K562 (cell line): ENCODE measurements at regions not wholly inside any gene's neighbourhood (a gene's known extent, or its start where the extent isn't known, plus 50 kb on each side); places are given as distances from the start of the nearest gene placed in this dataset.

Source experiments
- EZH2 ChIP-seq: IDR thresholded peaks from 2 replicates; pipeline ENCODE4 v1.6.1; 2012; ENCODE audit warnings: low read depth, mild to moderate bottlenecking, inconsistent platforms, low read length, borderline replicate concordance
- ID3 ChIP-seq, 2 experiments: fragments of 250-450 bp in 1 of 2; fragments of 450-650 bp in 1 of 2; sonication (Bioruptor Pico) in 1 of 2; IDR thresholded peaks; 2 replicates each; pipeline versions ENCODE4 v1.6.1 to v1.8.0; 2016 to 2021; ENCODE audit warnings: mild to moderate bottlenecking in 2 of 2, moderate library complexity in 2 of 2, missing compliant biosample characterization in 1 of 2, missing genetic modification characterization in 1 of 2
- ILF3 ChIP-seq: fragments of 450-650 bp; IDR thresholded peaks from 2 replicates; pipeline ENCODE4 v1.6.1; 2018; ENCODE audit warnings: antibody characterized with exemption, mild to moderate bottlenecking, moderate library complexity, borderline replicate concordance
- MNT ChIP-seq, 2 experiments: fragments of 450-650 bp; conservative IDR thresholded peaks; 2 replicates each; pipeline ENCODE4 v1.6.1; 2017; ENCODE audit warnings: mild to moderate bottlenecking in 2 of 2, moderate library complexity in 2 of 2
- MXI1 ChIP-seq: IDR thresholded peaks from 2 replicates; pipeline ENCODE4 v1.6.1; 2011; ENCODE audit warnings: low read depth, mild to moderate bottlenecking, improper control_type of control experiment, low read length
- NR3C1 ChIP-seq: sonication (generic); formaldehyde crosslinking; IDR thresholded peaks from 2 replicates; pipeline ENCODE4 v1.8.1; 2022; ENCODE audit warnings: missing genetic modification reagents
- TCF7L2 ChIP-seq: fragments of 150-350 bp; IDR thresholded peaks from 2 replicates; pipeline ENCODE4 v1.6.1; 2016; ENCODE audit warnings: low read depth, mild to moderate bottlenecking, low read length, moderate library complexity
- ZBTB12 ChIP-seq: fragments of 250-450 bp; sonication (Bioruptor Pico); IDR thresholded peaks from 2 replicates; pipeline ENCODE4 v1.4.0; 2020
- ZNF282 ChIP-seq: sonication (generic); formaldehyde crosslinking; IDR thresholded peaks from 2 replicates; pipeline ENCODE4 v1.8.1; 2023; ENCODE audit warnings: missing genetic modification reagents
- ZNF444 ChIP-seq: fragments of 250-450 bp; sonication (Bioruptor Pico); IDR thresholded peaks from 2 replicates; pipeline ENCODE4 v1.4.0; 2020; ENCODE audit warnings: mild to moderate bottlenecking, moderate library complexity
- ZNF512 ChIP-seq: IDR thresholded peaks from 2 replicates; pipeline ENCODE4 v1.6.1; 2016; ENCODE audit warnings: missing genetic modification characterization, missing compliant biosample characterization
- TF ChIP-seq, protein P1 (sequence below): fragments of 450-650 bp; IDR thresholded peaks from 2 replicates; pipeline ENCODE4 v1.6.1; 2017; ENCODE audit warnings: antibody characterized with exemption, mild to moderate bottlenecking
- TF ChIP-seq, protein P2 (sequence below), 3 experiments: fragments of 200-800 bp in 1 of 3; sonication (Bioruptor generic) in 1 of 3; sonication (generic) in 1 of 3; formaldehyde crosslinking in 1 of 3; IDR thresholded peaks; 2 replicates each; pipeline versions ENCODE4 v1.6.1 to v1.8.0; 2016 to 2022; ENCODE audit warnings: mild to moderate bottlenecking in 2 of 3, missing compliant biosample characterization in 2 of 3, missing genetic modification characterization in 2 of 3, missing genetic modification reagents in 1 of 3
- TF ChIP-seq, protein P3 (sequence below), 2 experiments: fragments of 450-650 bp in 1 of 2; sonication (generic) in 1 of 2; formaldehyde crosslinking; conservative IDR thresholded peaks; 2 replicates each; pipeline versions ENCODE4 v1.4.0 to v1.8.1; 2020 to 2022; ENCODE audit warnings: mild to moderate bottlenecking in 1 of 2, missing genetic modification reagents in 1 of 2

DNA sequence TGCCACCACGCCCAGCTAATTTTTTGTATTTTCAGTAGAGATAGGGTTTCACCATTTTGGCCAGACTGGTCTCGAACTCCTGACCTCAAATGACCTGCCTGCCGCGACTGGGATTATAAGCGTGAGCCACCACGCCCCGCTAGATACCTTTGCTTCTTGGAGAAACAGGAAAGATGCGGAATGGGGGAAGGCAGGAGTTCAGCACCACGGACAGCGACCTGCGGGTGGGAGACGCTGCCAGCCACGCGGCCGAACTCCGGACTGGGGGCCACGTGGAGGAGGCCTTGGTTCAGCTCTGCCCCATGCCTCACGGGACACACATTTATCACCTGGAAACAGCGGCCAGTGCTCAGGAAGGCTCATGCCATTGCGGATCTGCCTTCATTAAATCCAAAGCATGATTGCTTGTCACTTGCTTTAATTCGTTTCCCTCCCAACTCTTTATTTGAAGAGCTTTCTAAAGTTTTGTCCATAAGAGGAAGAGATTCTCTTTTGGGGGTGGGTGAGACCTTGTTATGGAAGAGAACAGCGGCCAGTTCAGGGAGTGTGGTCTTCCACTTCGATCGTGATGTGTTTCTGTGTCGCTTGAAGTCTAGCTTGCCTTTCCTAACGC is 219.9 kb downstream of the ENGASE start:
- no peak for TF ChIP-seq EZH2
- peak; percentile 81; the same call in 1 of the 2 replicates for TF ChIP-seq MXI1
- no peak for TF ChIP-seq ZBTB12 (CRISPR knock-in tag)
- no peak for TF ChIP-seq ZNF282 (CRISPR knock-in tag)
- no peak for TF ChIP-seq ILF3
- TF ChIP-seq, protein P1, sequence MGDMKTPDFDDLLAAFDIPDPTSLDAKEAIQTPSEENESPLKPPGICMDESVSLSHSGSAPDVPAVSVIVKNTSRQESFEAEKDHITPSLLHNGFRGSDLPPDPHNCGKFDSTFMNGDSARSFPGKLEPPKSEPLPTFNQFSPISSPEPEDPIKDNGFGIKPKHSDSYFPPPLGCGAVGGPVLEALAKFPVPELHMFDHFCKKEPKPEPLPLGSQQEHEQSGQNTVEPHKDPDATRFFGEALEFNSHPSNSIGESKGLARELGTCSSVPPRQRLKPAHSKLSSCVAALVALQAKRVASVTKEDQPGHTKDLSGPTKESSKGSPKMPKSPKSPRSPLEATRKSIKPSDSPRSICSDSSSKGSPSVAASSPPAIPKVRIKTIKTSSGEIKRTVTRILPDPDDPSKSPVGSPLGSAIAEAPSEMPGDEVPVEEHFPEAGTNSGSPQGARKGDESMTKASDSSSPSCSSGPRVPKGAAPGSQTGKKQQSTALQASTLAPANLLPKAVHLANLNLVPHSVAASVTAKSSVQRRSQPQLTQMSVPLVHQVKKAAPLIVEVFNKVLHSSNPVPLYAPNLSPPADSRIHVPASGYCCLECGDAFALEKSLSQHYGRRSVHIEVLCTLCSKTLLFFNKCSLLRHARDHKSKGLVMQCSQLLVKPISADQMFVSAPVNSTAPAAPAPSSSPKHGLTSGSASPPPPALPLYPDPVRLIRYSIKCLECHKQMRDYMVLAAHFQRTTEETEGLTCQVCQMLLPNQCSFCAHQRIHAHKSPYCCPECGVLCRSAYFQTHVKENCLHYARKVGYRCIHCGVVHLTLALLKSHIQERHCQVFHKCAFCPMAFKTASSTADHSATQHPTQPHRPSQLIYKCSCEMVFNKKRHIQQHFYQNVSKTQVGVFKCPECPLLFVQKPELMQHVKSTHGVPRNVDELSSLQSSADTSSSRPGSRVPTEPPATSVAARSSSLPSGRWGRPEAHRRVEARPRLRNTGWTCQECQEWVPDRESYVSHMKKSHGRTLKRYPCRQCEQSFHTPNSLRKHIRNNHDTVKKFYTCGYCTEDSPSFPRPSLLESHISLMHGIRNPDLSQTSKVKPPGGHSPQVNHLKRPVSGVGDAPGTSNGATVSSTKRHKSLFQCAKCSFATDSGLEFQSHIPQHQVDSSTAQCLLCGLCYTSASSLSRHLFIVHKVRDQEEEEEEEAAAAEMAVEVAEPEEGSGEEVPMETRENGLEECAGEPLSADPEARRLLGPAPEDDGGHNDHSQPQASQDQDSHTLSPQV: no peak
- TF ChIP-seq TCF7L2: no peak
- no peak for TF ChIP-seq ID3 (CRISPR knock-in tag; IDR thresholded peaks at IDR 0.05)
- no peak for TF ChIP-seq ID3 (tag; IDR thresholded peaks at IDR 0.05)
- no peak for TF ChIP-seq ZNF444 (CRISPR knock-in tag)
- no peak for TF ChIP-seq ZNF512 (tag)
- TF ChIP-seq, protein P2, sequence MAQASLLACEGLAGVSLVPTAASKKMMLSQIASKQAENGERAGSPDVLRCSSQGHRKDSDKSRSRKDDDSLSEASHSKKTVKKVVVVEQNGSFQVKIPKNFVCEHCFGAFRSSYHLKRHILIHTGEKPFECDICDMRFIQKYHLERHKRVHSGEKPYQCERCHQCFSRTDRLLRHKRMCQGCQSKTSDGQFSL (CRISPR knock-in tag; IDR thresholded peaks at IDR 0.05): no peak
- TF ChIP-seq, protein P2 (tag; IDR thresholded peaks at IDR 0.05): no peak
- peak; percentile 62; the same call in 1 of the 2 replicates for TF ChIP-seq NR3C1 (CRISPR knock-in tag)
- TF ChIP-seq, protein P3, sequence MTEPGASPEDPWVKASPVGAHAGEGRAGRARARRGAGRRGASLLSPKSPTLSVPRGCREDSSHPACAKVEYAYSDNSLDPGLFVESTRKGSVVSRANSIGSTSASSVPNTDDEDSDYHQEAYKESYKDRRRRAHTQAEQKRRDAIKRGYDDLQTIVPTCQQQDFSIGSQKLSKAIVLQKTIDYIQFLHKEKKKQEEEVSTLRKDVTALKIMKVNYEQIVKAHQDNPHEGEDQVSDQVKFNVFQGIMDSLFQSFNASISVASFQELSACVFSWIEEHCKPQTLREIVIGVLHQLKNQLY (CRISPR knock-in tag; conservative IDR thresholded peaks at IDR 0.05): no peak
- TF ChIP-seq MNT (conservative IDR thresholded peaks at IDR 0.05): peak; percentile 93 to 97
